HCT116 (cell line): ENCODE measurements at regions not wholly inside any gene's neighbourhood (a gene's known extent, or its start where the extent isn't known, plus 50 kb on each side); places are given as distances from the start of the nearest gene placed in this dataset.

ENCODE experiments used
- ATAC-seq: fragments of 200-7000 bp; cut with Tn5 transposase; 2 replicates; pipeline ENCODE4 v1.9.1; 2020; ENCODE audit warnings: mild to moderate bottlenecking, moderate library complexity
- BruUV-seq: library from RNA; stranded (reverse); fragments of 400-500 nt; replicated peaks from 2 replicates; lab custom pipeline; 2021; lab: Mats Ljungman, UMichigan
- CTCF ChIA-PET: fragments of 300-600 bp; sonication (Branson Sonifier 250); formaldehyde crosslinking; loops from one replicate; lab custom pipeline; 2021; ENCODE audit warnings: antibody characterized with exemption; lab: Charles Lee
- POLR2A ChIA-PET: fragments of 300-600, 350-600 bp; sonication (Branson Sonifier 250); formaldehyde crosslinking; loops from one replicate; lab custom pipeline; 2021; ENCODE audit warnings: antibody characterized with exemption; lab: Charles Lee
- RAD21 ChIA-PET, 2 experiments: fragments of 300-600 bp; sonication (Branson Sonifier 250); formaldehyde crosslinking; loops; one replicate each; lab custom pipeline; 2023; ENCODE audit warnings: low total read pairs in 2 of 2; ENCODE audit not compliant: uncharacterized antibody in 2 of 2, unreplicated experiment in 2 of 2, low non-redundant PET in 1 of 2; lab: Charles Lee
- DNase-seq: peaks from one replicate; pipeline ENCODE4 v3.0.0-alpha.2; 2010; ENCODE audit warnings: low read depth, low spot score
- H2AFZ ChIP-seq: fragments of 200-600 bp; shearing (Covaris generic), sonication (generic); 2 replicates; pipeline ENCODE4 v1.6.1; 2017; ENCODE audit warnings: low read depth, mixed run types, mixed read lengths, antibody characterized with exemption, low read length; ENCODE audit not compliant: poor library complexity, severe bottlenecking
- H3K27ac ChIP-seq: 2 replicates; pipeline ENCODE4 v1.5.1; 2012; ENCODE audit warnings: low read depth, low read length
- H3K27me3 ChIP-seq: fragments of 200-600 bp; sonication (generic); 2 replicates; pipeline ENCODE4 v1.6.1; 2016; ENCODE audit warnings: mixed run types, low read length, mixed read lengths; ENCODE audit not compliant: insufficient read depth
- H3K36me3 ChIP-seq, 2 experiments: fragments of 200-500 bp in 1 of 2; fragments of 200-600 bp in 1 of 2; sonication (Bioruptor generic) in 1 of 2; sonication (generic) in 1 of 2; 2 replicates each; pipeline versions ENCODE4 v1.5.1 to v1.6.1; 2014 to 2016; ENCODE audit warnings: low read length in 2 of 2, inconsistent platforms in 1 of 2, mixed read lengths in 1 of 2, mixed run types in 1 of 2; ENCODE audit not compliant: insufficient read depth in 2 of 2, control insufficient read depth in 1 of 2
- H3K4me1 ChIP-seq, 2 experiments: fragments of 200-600 bp in 1 of 2; sonication (generic) in 1 of 2; 2 replicates each; pipeline versions ENCODE4 v1.5.1 to v1.6.1; 2012 to 2017; ENCODE audit warnings: low read length in 2 of 2, inconsistent platforms in 1 of 2, mild to moderate bottlenecking in 1 of 2, mixed read lengths in 1 of 2, mixed run types in 1 of 2, moderate library complexity in 1 of 2; ENCODE audit not compliant: insufficient read depth in 2 of 2, control insufficient read depth in 1 of 2
- H3K4me2 ChIP-seq: fragments of 200-600 bp; sonication (generic); 2 replicates; pipeline ENCODE4 v1.6.1; 2017; ENCODE audit warnings: mixed run types, low read length, mixed read lengths
- H3K4me3 ChIP-seq, 2 experiments: fragments of 200-600 bp in 1 of 2; sonication (generic) in 1 of 2; replicated peaks in 1 of 2; 2 replicates each; pipeline ENCODE4 v1.5.1; 2011 to 2016; ENCODE audit warnings: low read length in 2 of 2, control low read depth in 1 of 2, low read depth in 1 of 2, mild to moderate bottlenecking in 1 of 2, mixed read lengths in 1 of 2, mixed run types in 1 of 2
- H3K79me2 ChIP-seq: fragments of 200-600 bp; sonication (generic); 2 replicates; pipeline ENCODE4 v1.6.1; 2017; ENCODE audit warnings: mild to moderate bottlenecking, mixed run types, low read length, moderate library complexity, mixed read lengths; ENCODE audit not compliant: insufficient read depth
- H3K9ac ChIP-seq: fragments of 200-600 bp; sonication (generic); 2 replicates; pipeline ENCODE4 v1.6.1; 2016; ENCODE audit warnings: low read length, mixed read lengths
- H3K9me2 ChIP-seq: fragments of 200-600 bp; sonication (generic), shearing (Covaris generic); 2 replicates; pipeline ENCODE4 v1.6.1; 2017; ENCODE audit warnings: mixed run types, mild to moderate bottlenecking, moderate library complexity; ENCODE audit not compliant: insufficient read depth
- H3K9me3 ChIP-seq, 2 experiments: fragments of 200-500 bp in 1 of 2; fragments of 200-600 bp in 1 of 2; sonication (Bioruptor generic) in 1 of 2; sonication (generic) in 1 of 2; 2 replicates each; pipeline ENCODE4 v1.6.1; 2014 to 2017; ENCODE audit warnings: low read length in 2 of 2, mixed read lengths in 2 of 2, inconsistent platforms in 1 of 2, low read depth in 1 of 2, mild to moderate bottlenecking in 1 of 2, mixed run types in 1 of 2, moderate library complexity in 1 of 2; ENCODE audit not compliant: control insufficient read depth in 1 of 2, insufficient read depth in 1 of 2
- H4K20me1 ChIP-seq: fragments of 200-600 bp; sonication (generic), shearing (Covaris generic); 2 replicates; pipeline ENCODE4 v1.6.1; 2017; ENCODE audit warnings: mixed run types, mild to moderate bottlenecking, moderate library complexity; ENCODE audit not compliant: insufficient read depth
- CBX3 ChIP-seq: IDR thresholded peaks from 2 replicates; pipeline ENCODE4 v1.6.1; 2012; ENCODE audit warnings: low read depth
- CTCF ChIP-seq, 3 experiments: fragments of 200-600 bp in 1 of 3; sonication (generic) in 1 of 3; IDR thresholded peaks in 2 of 3; conservative IDR thresholded peaks in 1 of 3; 2 replicates each; pipeline ENCODE4 v1.5.1; 2012 to 2017; ENCODE audit warnings: low read depth in 2 of 3, low read length in 2 of 3, antibody characterized with exemption in 1 of 3, borderline replicate concordance in 1 of 3, control low read depth in 1 of 3, mild to moderate bottlenecking in 1 of 3, mixed read lengths in 1 of 3, mixed run types in 1 of 3, moderate library complexity in 1 of 3; ENCODE audit not compliant: insufficient read depth in 1 of 3
- EGR1 ChIP-seq: IDR thresholded peaks from 2 replicates; pipeline ENCODE4 v1.6.1; 2012; ENCODE audit warnings: low read depth
- ELF1 ChIP-seq: IDR thresholded peaks from 2 replicates; pipeline ENCODE4 v1.6.1; 2012; ENCODE audit warnings: low read depth, borderline replicate concordance
- EZH2 ChIP-seq: fragments of 200-600 bp; sonication (generic); IDR thresholded peaks from 2 replicates; pipeline ENCODE4 v1.6.1; 2017; ENCODE audit warnings: antibody characterized with exemption, mixed run types
- EZH2phosphoT487 ChIP-seq: fragments of 200-600 bp; IDR thresholded peaks from 2 replicates; pipeline ENCODE4 v1.6.1; 2018; ENCODE audit warnings: antibody characterized with exemption, borderline replicate concordance
- FOSL1 ChIP-seq: IDR thresholded peaks from 2 replicates; pipeline ENCODE4 v1.6.1; 2012; ENCODE audit warnings: low read depth
- JUND ChIP-seq: IDR thresholded peaks from 2 replicates; pipeline ENCODE4 v1.6.1; 2012
- MAX ChIP-seq: IDR thresholded peaks from 2 replicates; pipeline ENCODE4 v1.6.1; 2012
- POLR2A ChIP-seq: IDR thresholded peaks from 2 replicates; pipeline ENCODE4 v1.7.0; 2011; ENCODE audit warnings: borderline replicate concordance; ENCODE audit not compliant: insufficient read depth, insufficient read length; ENCODE audit errors: extremely low read depth
- SIN3A ChIP-seq: IDR thresholded peaks from 2 replicates; pipeline ENCODE4 v1.6.1; 2012; ENCODE audit warnings: low read depth
- SP1 ChIP-seq: IDR thresholded peaks from 2 replicates; pipeline ENCODE4 v1.6.1; 2012; ENCODE audit warnings: low read depth
- SRF ChIP-seq: IDR thresholded peaks from 2 replicates; pipeline ENCODE4 v1.6.1; 2012; ENCODE audit warnings: low read depth
- TCF7L2 ChIP-seq: IDR thresholded peaks from 2 replicates; pipeline ENCODE4 v1.7.0; 2011; ENCODE audit warnings: borderline replicate concordance, inconsistent platforms; ENCODE audit not compliant: insufficient read depth, insufficient read length; ENCODE audit errors: extremely low read depth
- YY1 ChIP-seq: IDR thresholded peaks from 2 replicates; pipeline ENCODE4 v1.6.1; 2011; ENCODE audit warnings: low read length, low read depth, moderate library complexity, mild to moderate bottlenecking; ENCODE audit not compliant: insufficient replicate concordance; ENCODE audit errors: extremely low read depth
- ZBTB33 ChIP-seq: IDR thresholded peaks from 2 replicates; pipeline ENCODE4 v1.6.1; 2011; ENCODE audit warnings: mild to moderate bottlenecking, low read length, moderate library complexity; ENCODE audit not compliant: insufficient replicate concordance; ENCODE audit errors: extremely low read depth
- ZFX ChIP-seq: fragments of 450-650 bp; IDR thresholded peaks from 2 replicates; pipeline ENCODE4 v1.6.1; 2017
- ZNF274 ChIP-seq: fragments of 200-500 bp; sonication (Bioruptor generic); IDR thresholded peaks from 2 replicates; pipeline ENCODE4 v1.6.1; 2014; ENCODE audit warnings: mild to moderate bottlenecking, low read depth, low read length, inconsistent platforms
- intact Hi-C: fragments of 100-400 bp; cut with micrococcal nuclease; formaldehyde crosslinking; loops from 2 replicates; pipeline ENCODE4 v1.10.0; 2022

- no peaks in the 10 kb centered on the region for H4K20me1 ChIP-seq
- H3K4me1 ChIP-seq: no peaks in the 10 kb centered on the region
- ATAC-seq (no peak), DNase-seq (no peak)
- RAD21 ChIA-PET: no interaction called here
- BruUV-seq: no TSS peak
- CTCF ChIA-PET: no interaction called here
- H3K27me3 ChIP-seq: no peaks in the 10 kb centered on the region
- no peak overlapping the region for H2AFZ ChIP-seq
- no peaks in the 10 kb centered on the region for H3K79me2 ChIP-seq
- intact Hi-C loops: no loop called here
- H3K4me3 ChIP-seq: no peak overlapping the region
- no peak overlapping the region for H3K27ac ChIP-seq
- POLR2A ChIA-PET: interaction anchor here (1.1 kb wide), 1 partner anchor 102 kb away, joined by 3 read pairs; no protein-coding TSS in a partner anchor
- no peaks in the 10 kb centered on the region for H3K9me3 ChIP-seq
- no peak overlapping the region for H3K9ac ChIP-seq
- H3K36me3 ChIP-seq: no peaks in the 10 kb centered on the region
- H3K9me2 ChIP-seq: no peaks in the 10 kb centered on the region
- TF ChIP-seq EGR1: no peak
- TF ChIP-seq EZH2: no peak
- TF ChIP-seq SRF: no peak
- TF ChIP-seq POLR2A: no peak
- no peak for TF ChIP-seq ZNF274
- no peak for TF ChIP-seq ELF1
- TF ChIP-seq CBX3: no peak
- no peak for TF ChIP-seq YY1
- no peak for TF ChIP-seq SP1
- TF ChIP-seq MAX: no peak
- no peak for TF ChIP-seq CTCF (IDR thresholded peaks at IDR 0.05 in 2 of 3, conservative IDR thresholded peaks at IDR 0.05 in 1 of 3; ENCODE audit: borderline replicate concordance in 1 of 3, insufficient read depth in 1 of 3, low read depth in 2 of 3, low read length in 2 of 3)
- no peak for TF ChIP-seq FOSL1
- no peak for TF ChIP-seq ZFX
- TF ChIP-seq EZH2phosphoT487: no peak
- no peak for TF ChIP-seq SIN3A
- TF ChIP-seq TCF7L2: no peak
- TF ChIP-seq ZBTB33: no peak
- no peak for TF ChIP-seq JUND
- TF ChIP-seq, all 23 proteins: peak for 0
- no peak overlapping the region for H3K4me2 ChIP-seq
These were observed 90.4 kb upstream of the TNRC6C start for GRCh38 chr17:77867976-77868713.
